NCI-H2029 (cell line): ENCODE measurements at regions not wholly inside any gene's neighbourhood (a gene's known extent, or its start where the extent isn't known, plus 50 kb on each side); places are given as distances from the start of the nearest gene placed in this dataset.

ENCODE experiments used
- DNase-seq: peaks from one replicate; lab custom pipeline; 2025; lab: John Stamatoyannopoulos, UW

DNA sequence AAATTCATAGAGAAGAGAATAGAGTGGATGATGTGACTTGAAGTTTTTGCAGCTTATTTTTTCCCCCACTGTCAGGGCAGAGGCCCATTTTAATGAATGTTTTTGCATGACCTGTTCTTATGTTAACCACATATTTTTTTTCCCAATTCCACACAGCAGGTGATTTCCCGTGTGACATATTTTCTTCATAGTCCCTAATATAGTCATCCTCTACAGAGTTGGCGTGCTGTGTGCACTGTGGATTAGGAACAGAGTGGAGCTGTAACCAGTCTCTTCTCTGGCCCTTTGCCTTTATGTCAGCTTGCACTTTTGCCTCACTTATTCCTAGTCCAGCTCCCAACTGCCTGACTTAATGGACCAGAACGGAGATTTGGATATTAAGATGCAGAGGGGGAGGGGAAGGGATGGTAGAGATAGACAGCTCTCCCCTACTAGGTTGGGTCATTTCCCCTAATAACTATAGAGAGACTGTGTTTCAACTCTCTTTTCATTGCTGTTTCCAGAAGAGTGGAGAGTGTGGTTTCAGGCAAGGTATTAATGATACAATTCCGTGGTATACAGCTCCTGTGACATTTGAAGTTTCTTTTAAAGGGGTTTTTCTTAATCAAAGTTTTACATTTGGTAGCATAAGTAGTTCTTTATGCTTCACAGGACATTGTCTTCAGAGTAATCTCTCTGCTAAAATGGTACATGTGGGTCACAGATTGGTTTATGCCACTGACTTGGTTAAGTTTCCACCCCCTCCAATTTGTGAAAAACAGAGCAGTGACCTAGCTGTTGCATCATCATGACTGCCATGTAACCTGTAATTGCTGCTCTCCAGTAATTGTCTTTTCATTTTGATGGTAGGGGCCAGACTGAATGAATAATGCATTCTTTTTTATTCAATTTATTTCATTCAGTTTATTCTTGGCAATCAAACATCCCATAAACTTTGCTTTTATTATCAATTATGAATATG is 161.3 kb downstream of the HAUS1 start:
- no peak for DNase-seq

DNA sequence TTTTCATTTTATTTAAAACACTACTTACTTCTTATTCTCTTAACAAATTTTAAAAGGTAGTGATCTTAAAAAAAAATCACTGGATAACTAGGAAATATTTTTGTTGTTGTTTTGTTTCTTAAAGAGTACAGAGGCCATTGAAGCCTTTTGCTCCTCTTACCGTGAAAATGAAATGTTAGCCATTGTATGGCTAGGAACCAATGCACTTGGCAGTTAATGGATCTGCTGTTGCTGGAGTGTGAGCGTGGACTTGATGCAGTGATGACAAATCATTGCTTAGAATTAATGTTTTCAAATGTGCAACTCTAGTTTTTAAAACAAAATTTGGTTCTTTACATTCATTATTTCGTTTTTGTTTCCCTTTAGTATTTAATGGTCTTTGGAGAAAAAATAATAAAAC is 162.3 kb downstream of the HAUS1 start:
- no peak for DNase-seq

DNA sequence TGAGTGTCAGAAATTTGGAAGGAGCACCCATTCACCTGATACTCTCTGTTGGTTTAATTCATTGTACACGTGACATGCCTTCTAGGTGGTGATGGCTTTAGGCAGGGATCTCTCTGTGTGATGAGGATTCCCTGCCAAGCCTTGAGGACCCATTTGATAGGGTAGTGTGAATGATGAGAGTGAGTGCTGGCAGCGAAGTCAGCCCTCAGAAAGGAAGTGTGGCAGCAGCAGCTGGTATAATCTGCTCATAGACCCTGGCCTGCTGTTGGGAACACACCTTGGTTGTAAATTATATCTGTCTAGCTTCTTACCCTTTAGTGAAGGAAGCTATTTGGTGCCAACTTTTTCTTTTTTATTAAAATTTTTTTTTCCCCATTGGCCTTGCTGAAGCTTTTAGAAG is 164.5 kb downstream of the HAUS1 start:
- DNase-seq, result peak; percentile 75

DNA sequence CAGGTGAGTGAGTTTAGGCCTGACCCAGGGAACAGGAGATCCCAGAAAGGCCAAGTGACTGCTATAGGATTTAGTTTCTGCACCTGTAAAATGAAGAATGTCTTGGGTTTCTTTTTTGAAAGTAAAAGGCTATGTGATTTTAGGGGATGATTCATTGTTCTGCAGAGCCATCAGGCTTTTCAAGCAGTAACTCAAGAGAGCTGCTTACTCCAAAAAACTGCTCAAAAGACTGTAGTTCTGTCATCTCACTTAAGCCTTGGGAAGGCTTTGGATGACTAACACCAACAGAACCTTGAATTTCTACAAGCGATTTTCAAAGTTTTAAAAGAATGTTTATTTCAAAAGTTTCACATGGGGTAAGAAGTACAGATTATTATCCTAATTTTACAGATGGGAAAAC is 165.1 kb downstream of the HAUS1 start:
- DNase-seq, result no peak

DNA sequence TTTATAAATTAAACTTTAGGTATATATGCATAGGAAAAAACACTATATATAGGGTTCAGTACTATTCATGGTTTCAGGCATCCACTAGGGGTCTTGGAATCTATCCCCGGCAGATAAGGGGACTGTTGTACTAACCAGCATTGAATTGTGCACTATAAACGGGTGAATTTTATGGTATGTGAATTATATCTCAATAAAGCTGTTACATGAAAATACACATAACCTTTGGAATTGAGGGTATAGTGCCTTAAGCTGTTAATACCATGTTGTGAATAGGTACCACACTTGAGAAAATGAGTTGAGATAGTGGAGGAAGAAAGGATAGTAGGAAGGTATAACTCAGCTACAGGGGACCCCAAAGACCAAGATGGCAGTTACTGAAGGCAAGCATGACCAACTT is 167.3 kb downstream of the HAUS1 start:
- DNase-seq, result no peak

DNA sequence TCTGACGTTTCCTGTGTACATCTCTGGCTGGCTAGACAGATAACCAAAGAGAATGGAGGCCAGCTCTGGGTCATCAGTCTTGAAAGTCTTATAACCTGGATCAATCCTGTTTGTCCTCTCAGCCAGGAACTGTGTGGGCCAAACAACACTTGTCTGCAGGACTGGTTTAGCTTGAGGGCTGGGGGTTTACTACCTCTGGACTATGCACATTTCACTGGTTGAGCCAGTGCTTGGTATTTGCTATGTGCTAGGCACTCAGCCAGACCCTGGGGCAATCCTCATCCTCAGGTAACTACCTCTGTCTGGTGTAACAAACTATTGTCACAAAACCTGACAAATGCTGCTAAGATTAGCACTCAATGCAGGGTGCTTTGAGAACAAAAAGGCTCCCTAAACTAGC is 169.7 kb downstream of the HAUS1 start:
- DNase-seq, result no peak

DNA sequence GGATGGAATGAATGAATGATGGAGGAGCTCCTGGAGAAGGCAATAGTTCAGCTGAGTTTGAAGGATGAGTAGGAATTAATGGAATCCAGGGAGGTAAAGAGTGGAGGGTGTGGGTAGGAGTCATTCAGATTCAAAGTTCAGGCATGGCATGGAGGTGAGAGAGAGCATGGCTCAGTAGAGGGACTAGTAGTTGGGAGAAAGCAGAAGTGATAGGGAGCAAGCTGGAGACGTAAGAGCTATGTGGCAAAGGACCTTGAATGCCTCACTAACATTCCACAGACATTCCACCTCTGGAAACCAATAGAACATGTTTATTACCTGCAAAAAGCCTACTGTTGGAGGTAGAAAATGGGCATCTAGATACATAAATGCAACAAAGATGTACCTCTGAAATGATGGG is 170.1 kb downstream of the HAUS1 start:
- DNase-seq, result no peak

DNA sequence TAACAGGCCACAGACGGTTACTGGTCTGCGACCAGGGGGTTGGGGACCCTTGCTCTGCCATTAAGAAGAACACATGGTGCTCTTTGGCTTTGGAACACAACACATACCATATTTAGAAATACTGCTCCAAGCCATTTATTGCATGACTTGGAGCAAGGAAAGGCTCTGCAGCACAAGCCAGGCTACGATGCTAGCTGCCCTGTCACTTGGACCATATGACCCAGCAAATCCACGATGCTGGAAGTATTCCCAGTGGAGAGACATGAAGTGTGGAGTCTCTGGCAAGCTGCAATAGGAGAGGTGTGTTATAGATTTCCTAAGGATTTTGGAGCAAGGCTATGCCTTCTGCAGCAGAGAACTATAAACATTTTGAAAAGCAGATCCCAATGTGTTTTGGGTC is 171.2 kb downstream of the HAUS1 start:
- DNase-seq, result no peak

DNA sequence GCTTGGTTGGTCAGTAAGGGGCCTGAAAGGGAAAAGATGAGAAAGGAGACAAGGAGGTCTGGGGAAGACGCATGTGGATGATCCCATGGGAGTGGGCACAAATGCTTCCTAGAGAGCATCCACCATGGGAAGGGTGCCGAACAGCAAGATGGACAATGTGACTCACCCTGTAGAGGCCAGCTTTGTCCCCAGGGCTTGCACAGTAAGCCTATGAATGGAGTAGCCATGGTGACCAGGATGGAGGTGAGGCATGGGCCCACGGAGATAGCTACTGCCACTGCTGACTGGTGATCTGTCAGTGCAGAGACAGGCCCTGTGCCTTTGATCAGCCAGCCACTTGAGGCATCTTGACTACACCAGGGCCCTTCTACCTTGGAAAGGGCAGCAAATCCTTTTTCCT is 172.6 kb downstream of the HAUS1 start:
- no peak for DNase-seq

DNA sequence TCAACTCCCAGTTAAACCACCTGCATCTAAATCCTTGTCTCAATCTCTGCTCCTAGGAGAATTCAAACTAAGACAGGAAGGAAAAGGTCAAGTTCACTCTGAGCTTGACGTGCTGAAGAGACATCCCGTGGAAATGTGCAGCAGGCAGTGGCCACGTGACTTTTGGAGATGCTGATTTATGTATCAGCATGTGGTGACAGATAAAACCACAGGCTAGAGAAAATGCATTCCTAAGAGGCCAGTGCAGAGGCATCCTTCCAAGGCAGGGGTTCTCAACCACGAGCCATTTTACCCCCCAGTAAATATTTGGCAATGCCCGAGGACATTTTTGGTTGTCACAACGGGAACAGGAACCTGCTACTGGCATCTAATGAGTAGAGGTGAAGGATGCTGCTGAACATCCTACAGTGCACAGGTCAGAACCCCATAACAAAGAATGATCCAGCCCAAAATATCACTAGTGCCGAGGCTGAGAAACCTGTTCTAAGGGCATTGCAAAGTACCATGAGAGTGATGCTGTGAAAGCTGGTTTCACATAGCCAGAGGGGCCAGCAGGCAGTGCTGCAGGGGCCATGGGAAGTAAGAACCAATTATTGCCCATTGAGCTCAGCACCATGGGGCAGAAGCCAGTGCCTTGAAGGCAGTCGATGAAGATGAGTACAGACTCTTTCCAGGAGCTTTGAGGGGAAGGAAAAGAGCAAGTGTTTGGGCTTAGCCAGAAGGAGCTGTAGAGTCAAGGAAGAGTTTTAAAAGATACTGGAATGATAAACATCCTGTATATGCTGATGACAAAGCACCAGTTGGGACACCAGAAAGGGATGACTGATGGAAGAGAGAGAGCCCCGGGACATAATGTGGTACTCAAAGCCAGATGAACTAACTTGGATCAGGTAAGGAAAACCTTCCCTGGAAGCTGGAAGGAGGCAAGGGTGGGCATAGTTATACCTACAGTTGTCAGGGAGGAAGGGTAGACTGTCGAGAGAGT is 174.6 kb downstream of the HAUS1 start:
- DNase-seq, result no peak

DNA sequence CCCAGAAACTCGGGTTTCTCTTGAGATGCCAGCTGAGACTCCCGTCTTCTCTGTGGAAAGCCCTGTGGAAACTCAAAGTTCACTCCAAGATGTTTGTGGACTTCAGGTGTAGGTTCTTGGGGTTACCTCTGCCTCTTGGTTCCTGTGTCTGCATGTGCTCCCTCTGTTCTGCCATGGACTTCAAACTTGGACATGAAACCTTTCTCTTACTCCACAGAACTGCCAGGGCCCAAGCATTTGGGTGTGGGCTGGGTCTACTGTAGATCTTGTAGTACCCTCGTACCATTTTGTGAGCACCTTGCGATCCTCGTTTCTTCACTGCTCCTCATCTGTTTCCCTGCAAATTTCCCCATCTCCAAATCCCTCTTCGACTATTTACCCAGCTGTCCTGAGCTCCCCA is 175.5 kb downstream of the HAUS1 start:
- DNase-seq, result no peak

DNA sequence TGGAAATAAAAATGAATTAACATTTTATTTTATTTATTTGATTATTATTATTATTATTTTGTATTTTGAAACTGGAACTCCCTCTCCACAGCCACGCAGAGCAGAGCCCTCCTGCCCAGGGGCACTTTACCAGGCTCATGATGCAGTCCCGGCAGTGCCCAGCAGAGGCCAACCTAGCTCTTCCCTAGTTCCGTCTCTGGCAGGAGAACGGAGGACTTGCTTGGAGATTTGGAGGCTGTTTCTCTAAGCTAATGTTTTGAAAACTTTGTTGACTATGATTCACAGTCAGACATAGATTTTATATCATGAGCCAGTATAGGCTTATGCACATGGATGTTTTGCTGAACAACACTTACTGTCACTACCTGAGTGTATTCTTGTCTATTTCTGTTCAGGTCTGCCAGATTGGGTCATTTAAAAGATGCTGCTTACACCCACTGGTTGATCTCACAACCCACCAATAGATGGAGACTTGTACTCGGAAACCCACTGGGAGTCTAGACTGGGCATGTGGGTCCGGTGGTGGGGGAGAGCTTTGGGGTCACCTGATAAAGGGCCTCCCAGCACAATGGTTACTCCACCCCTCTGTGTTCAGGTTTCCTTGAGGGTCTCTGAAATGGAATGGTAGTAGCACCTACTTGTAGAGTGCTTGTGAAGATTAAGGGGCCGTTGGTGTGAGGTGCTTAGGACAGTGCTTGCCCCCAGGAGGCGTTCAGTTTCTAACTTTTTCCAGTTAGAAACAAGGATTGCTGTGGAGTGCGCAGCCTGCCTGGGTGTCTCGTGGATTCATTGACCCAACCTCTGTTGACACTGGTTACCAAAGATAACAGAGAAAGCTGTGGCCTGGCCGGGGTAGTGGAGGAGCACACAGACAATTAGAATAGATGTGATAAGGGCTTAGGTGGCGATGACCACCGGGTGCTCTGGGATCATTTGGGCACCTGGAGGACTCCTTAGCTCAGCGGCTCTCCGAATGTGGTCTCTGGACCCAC is 177.3 kb downstream of the HAUS1 start:
- DNase-seq, result peak; percentile 45

DNA sequence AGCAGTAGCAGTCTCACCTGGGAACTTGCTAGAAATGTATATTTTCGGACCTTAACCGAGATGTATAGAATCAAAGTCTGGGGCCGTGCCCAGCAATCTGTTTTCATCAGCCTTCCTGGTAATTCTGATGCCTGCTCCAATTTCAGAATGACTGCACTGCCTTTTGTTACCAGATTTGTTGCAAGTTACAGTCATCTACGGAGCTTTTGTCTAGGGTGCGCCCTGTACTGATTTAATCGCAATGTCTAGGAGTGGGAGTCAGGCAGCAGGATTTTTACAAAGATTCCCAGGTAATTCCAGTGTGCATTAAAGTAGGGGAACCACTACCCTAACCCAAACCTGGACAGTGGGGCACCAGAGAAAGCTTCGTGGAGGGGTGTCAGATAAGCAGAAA is 178.0 kb downstream of the HAUS1 start:
- DNase-seq, result no peak

DNA sequence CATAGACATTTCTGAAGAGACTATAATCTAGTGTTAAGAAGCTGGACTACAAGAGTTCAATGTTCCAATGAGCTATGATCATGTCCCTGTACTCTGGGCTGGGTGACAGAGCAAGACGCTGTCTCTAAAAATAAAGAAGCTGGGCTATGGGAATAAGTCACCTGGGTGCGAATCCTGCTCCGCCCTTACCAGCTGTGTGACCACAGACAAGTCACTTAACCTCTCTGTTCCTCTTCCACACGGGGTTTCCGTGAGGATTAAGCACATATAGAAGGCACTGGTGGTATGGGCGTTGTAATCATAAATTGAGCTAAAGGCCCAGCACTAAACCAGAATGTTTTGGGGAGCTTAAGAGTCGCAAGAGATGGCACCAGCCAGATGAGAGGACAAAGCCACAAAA is 178.5 kb downstream of the HAUS1 start:
- no peak for DNase-seq

DNA sequence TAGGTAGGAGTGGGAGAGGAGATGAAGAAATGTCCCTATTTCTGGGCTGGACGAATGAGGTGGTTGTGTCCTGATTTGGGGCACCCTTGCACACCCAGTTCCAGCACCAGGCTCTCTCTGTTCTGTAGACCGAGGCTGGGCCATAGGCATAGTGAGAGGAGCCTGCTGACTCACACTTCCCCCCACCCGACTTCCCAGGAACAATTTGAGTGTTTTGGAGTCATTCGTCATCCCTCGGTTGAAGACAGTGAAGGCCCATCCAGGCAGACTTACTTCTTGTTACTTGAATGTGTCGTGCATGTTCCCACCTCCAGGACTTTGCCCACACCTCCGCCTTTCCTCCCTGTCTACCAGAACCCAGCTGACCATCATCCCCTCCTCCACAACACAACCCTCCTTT is 179.1 kb downstream of the HAUS1 start:
- DNase-seq, result no peak

DNA sequence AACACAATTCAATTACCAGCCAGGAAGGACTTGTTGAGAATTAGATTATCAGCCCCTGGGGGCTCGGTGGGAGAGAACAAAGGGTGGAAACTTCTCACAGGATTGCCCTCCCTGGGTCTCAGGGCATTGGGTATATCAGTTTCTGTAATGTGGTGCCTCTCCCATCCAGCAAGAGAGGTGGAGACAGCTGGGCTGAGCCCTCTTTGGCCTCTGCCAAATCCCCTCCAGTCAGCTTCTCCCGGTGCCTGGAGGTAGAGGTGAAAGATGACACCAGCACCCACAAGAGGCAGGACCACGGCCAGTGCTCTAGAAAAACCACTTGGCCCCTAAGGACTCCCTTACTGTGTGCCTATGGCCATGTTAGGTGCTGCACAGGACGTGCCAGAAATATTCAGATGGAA is 179.7 kb downstream of the HAUS1 start:
- DNase-seq, result peak; percentile 27

DNA sequence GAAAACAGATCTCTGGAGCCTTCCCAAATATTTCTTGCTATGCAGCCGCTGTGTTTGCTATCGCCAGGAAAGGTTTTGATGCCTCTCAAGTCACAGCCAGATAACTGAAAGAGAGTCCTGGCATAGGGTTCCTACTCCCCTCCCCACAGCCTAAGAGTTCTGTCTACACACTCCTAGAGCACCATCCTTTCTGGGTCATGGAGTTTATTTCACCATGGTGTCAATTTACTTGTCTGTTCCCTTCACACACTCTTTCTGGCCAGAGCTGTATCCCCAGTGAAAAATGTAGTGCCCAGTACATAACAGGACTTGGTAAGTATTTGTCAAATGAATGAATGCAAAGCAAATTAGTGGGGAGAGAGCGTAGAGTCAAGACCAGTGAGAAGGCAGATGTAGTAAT is 185.3 kb downstream of the HAUS1 start:
- DNase-seq, result no peak

DNA sequence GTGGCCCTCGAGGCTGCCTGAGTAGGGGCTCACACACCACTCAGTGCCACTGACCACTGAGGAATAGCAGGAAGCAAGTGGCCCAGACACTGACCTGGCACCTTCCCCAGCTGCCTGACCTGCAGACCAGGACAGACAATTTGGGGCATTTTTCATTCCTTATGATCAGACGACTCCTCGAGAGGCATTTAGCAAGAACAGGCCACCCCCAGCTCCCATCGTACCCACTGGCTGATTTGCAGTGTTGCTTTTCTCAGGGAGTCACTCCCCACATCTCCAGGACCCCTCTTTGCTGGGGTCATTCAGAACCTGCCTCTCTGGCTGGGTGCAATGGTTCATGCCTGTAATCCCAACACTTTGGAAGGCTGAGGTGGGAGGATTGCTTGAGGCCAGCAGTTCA is 185.7 kb downstream of the HAUS1 start:
- no peak for DNase-seq

DNA sequence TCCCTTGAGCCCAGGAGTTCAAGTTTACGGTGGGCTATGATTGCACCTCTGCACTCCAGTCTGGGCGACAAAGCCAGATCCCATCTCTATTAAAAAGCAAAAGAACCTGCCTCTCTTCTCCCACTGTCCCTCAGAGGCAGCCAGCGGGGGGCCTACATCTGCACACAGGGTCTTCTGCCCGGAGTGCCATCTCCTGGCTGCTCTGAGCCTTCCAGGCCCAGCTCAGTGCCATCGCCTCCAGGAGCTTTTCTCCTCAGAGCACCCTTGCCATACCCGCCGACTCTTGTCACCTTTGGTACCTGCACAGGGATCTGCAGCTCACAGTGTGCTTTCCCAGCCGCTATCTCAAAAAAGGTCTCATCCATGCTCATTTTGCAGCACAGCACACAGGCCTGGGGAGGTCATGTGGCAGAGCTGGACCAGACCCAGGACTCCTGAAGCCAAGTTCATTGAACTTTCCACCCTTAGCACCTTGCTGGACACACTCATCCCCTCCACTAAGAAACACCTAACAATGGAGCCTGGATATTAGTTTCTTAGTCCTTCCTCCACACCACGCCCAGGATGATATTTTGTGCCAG is 186.3 kb downstream of the HAUS1 start:
- DNase-seq, result no peak

DNA sequence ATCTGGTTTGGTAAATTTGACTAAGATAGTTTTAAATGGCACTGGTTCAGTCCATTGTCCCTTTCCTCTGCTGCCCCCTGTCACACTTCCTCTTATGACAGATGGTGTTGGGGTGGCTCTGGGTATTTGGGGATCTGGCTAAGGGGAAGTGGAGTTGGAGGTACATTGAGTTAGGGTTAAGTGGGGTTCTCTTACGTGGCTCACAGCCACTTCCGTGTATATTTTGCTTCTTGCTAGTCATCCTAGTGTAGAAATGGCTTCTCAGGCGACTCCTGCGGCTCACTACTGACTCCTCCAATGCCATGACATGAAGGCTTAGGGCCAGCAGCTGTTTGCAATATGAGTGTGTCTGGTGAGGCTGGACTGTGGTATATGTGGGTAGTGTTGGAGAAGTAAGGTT is 187.0 kb downstream of the HAUS1 start:
- DNase-seq, result no peak

DNA sequence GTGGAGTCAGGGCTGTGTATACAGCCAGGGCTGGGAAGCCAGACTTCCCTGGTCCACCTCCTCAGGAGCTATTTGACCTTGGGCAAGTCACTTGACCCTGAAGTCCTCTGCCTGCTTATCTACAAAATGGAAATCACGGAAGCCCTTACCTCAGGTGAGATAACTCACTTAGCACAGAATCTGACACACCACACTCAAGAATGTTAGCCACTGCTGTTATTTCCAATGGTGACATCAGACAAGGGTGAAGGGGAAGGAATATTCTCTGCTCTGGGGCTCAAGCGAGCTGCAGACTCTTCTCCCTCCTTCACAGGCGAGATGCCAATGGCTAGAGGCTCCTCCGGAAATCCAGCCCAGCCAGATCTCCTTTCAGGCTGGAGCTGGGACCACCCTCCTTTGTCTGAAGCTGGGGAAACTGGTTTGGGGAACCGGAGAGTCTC is 189.6 kb downstream of the HAUS1 start:
- DNase-seq, result no peak
